A549 (cell line): ENCODE measurements at regions not wholly inside any gene's neighbourhood (a gene's known extent, or its start where the extent isn't known, plus 50 kb on each side); places are given as distances from the start of the nearest gene placed in this dataset.

ENCODE experiments used
- ATAC-seq, 2 experiments: fragments of 200-7000 bp in 1 of 2; fragments of >200 bp in 1 of 2; cut with Nextera tagmentation in 1 of 2; cut with Tn5 transposase in 1 of 2; 3 replicates each; pipeline versions ENCODE4 v1.8.0 to v1.9.1; 2018 to 2020; ENCODE audit warnings: mild to moderate bottlenecking in 1 of 2, moderate library complexity in 1 of 2
- CTCF ChIA-PET: fragments of 300-600 bp; sonication (Branson Sonifier 250); formaldehyde crosslinking; extraction: SDS; loops from one replicate; lab custom pipeline; 2021; ENCODE audit warnings: antibody characterized with exemption, inconsistent platforms; lab: Yijun Ruan, JAX
- POLR2A ChIA-PET: fragments of 350-600 bp; formaldehyde crosslinking; extraction: SDS; loops from one replicate; lab custom pipeline; 2021; ENCODE audit warnings: antibody characterized with exemption, inconsistent platforms; lab: Yijun Ruan, JAX
- DNase-seq, 2 experiments: peaks; one replicate each; pipeline versions ENCODE4 v3.0.0 to v3.0.0-alpha.2; 2011 to 2016; ENCODE audit warnings: low read depth in 1 of 2, low spot score in 1 of 2
- FAIRE-seq: peaks from 2 replicates; lab custom pipeline; 2011; peaks lifted over from hg19 to GRCh38; lab: Jason Lieb, UNC
- H3K27ac ChIP-seq, 2 experiments: fragments of >200 bp; sonication (Bioruptor Twin); formaldehyde crosslinking; 3 replicates each; pipeline ENCODE4 v1.5.1; 2016 to 2017
- H3K4me1 ChIP-seq: fragments of >200 bp; sonication (Bioruptor Twin); formaldehyde crosslinking; 3 replicates; pipeline ENCODE4 v1.6.1; 2016
- H3K4me2 ChIP-seq: fragments of >200 bp; sonication (Bioruptor Twin); formaldehyde crosslinking; 3 replicates; pipeline ENCODE4 v1.6.1; 2016
- H3K4me3 ChIP-seq: fragments of >200 bp; sonication (Bioruptor Twin); formaldehyde crosslinking; 3 replicates; pipeline ENCODE4 v1.5.1; 2016
- H3K9me3 ChIP-seq: fragments of >200 bp; sonication (Bioruptor Twin); formaldehyde crosslinking; 3 replicates; pipeline ENCODE4 v1.6.1; 2016
- ATOH8 ChIP-seq: fragments of 250-450 bp; sonication (Bioruptor Pico); IDR thresholded peaks from 2 replicates; pipeline ENCODE4 v1.5.0; 2020; ENCODE audit warnings: low read depth, mild to moderate bottlenecking, moderate library complexity
- BHLHE40 ChIP-seq: IDR thresholded peaks from 2 replicates; pipeline ENCODE4 v1.6.1; 2012; ENCODE audit warnings: low read depth, low read length, inconsistent platforms
- CBX8 ChIP-seq: fragments of 200-600 bp; sonication (generic); IDR thresholded peaks from 2 replicates; pipeline ENCODE4 v1.6.1; 2016
- CHD2 ChIP-seq: fragments of 150-350 bp; IDR thresholded peaks from 2 replicates; pipeline ENCODE4 v1.6.1; 2014; ENCODE audit warnings: low read length; ENCODE audit not compliant: partially characterized antibody
- CHD4 ChIP-seq: fragments of 200-600 bp; sonication (generic); IDR thresholded peaks from 2 replicates; pipeline ENCODE4 v1.6.1; 2016; ENCODE audit warnings: antibody characterized with exemption, mild to moderate bottlenecking, borderline replicate concordance
- EHF ChIP-seq: fragments of 250-450 bp; sonication (Bioruptor Pico); IDR thresholded peaks from 2 replicates; pipeline ENCODE4 v1.5.0; 2020; ENCODE audit warnings: mild to moderate bottlenecking
- EHMT2 ChIP-seq: fragments of 200-600 bp; sonication (generic); IDR thresholded peaks from 2 replicates; pipeline ENCODE4 v1.6.1; 2016; ENCODE audit warnings: antibody characterized with exemption, low read depth, mild to moderate bottlenecking, moderate library complexity
- FOSB ChIP-seq: fragments of 250-450 bp; sonication (Bioruptor Pico); IDR thresholded peaks from 2 replicates; pipeline ENCODE4 v1.5.0; 2020; ENCODE audit warnings: mild to moderate bottlenecking, moderate library complexity
- FOSL2 ChIP-seq, 2 experiments: fragments of 450-650 bp in 1 of 2; fragments of >200 bp in 1 of 2; sonication (Bioruptor Twin) in 1 of 2; formaldehyde crosslinking; IDR thresholded peaks; 2 replicates each; pipeline versions ENCODE4 v1.5.0 to v1.6.1; 2016 to 2020; ENCODE audit warnings: mild to moderate bottlenecking in 1 of 2, moderate library complexity in 1 of 2
- FOXS1 ChIP-seq: fragments of 250-450 bp; sonication (Bioruptor Pico); IDR thresholded peaks from 2 replicates; pipeline ENCODE4 v1.5.0; 2020; ENCODE audit warnings: mild to moderate bottlenecking, moderate library complexity
- GATA3 ChIP-seq: IDR thresholded peaks from 2 replicates; pipeline ENCODE4 v1.6.1; 2012; ENCODE audit warnings: borderline replicate concordance
- HDAC2 ChIP-seq: fragments of 200-600 bp; sonication (generic); IDR thresholded peaks from 2 replicates; pipeline ENCODE4 v1.6.1; 2016
- HOXA7 ChIP-seq: fragments of 250-450 bp; sonication (Bioruptor Pico); IDR thresholded peaks from 2 replicates; pipeline ENCODE4 v1.5.0; 2020; ENCODE audit warnings: mild to moderate bottlenecking, moderate library complexity
- HOXB13 ChIP-seq: fragments of 250-450 bp; sonication (Bioruptor Pico); IDR thresholded peaks from 2 replicates; pipeline ENCODE4 v1.5.0; 2020; ENCODE audit warnings: low read depth, mild to moderate bottlenecking, moderate library complexity
- JUNB ChIP-seq: fragments of >200 bp; sonication (Bioruptor Twin); formaldehyde crosslinking; IDR thresholded peaks from 2 replicates; pipeline ENCODE4 v1.6.1; 2016
- KDM1A ChIP-seq: fragments of 200-600 bp; sonication (generic); IDR thresholded peaks from 2 replicates; pipeline ENCODE4 v1.6.1; 2016; ENCODE audit warnings: low read depth, mild to moderate bottlenecking
- KDM5A ChIP-seq: fragments of 200-600 bp; sonication (generic); IDR thresholded peaks from 2 replicates; pipeline ENCODE4 v1.6.1; 2016; ENCODE audit warnings: antibody characterized with exemption, mild to moderate bottlenecking
- MAFK ChIP-seq: fragments of 450-650 bp; IDR thresholded peaks from 2 replicates; pipeline ENCODE4 v1.6.1; 2014; ENCODE audit not compliant: partially characterized antibody
- MYC ChIP-seq: IDR thresholded peaks from 2 replicates; pipeline ENCODE4 v1.6.1; 2012; ENCODE audit warnings: mild to moderate bottlenecking, inconsistent platforms, low read length, improper control_type of control experiment, borderline replicate concordance
- NFE2L2 ChIP-seq: fragments of 150-350 bp; conservative IDR thresholded peaks from 2 replicates; pipeline ENCODE4 v1.6.1; 2014; ENCODE audit warnings: low read length
- PHF8 ChIP-seq: fragments of 200-600 bp; sonication (generic); IDR thresholded peaks from 2 replicates; pipeline ENCODE4 v1.6.1; 2016; ENCODE audit warnings: low read depth, mild to moderate bottlenecking, antibody characterized with exemption, moderate library complexity, borderline replicate concordance
- POLR2AphosphoS2 ChIP-seq: conservative IDR thresholded peaks from 2 replicates; pipeline ENCODE4 v1.6.1; 2012; ENCODE audit warnings: low read length, improper control_type of control experiment, inconsistent platforms
- RARB ChIP-seq: fragments of 250-450 bp; sonication (Bioruptor Pico); IDR thresholded peaks from 2 replicates; pipeline ENCODE4 v1.8.0; 2021; ENCODE audit warnings: mild to moderate bottlenecking, moderate library complexity
- RNF2 ChIP-seq: fragments of 200-600 bp; sonication (generic); IDR thresholded peaks from 2 replicates; pipeline ENCODE4 v1.6.1; 2016; ENCODE audit warnings: low read depth, mild to moderate bottlenecking, antibody characterized with exemption, moderate library complexity, borderline replicate concordance
- SMC3 ChIP-seq: fragments of >200 bp; sonication (Bioruptor Twin); formaldehyde crosslinking; IDR thresholded peaks from 3 replicates; pipeline ENCODE4 v1.6.1; 2018; ENCODE audit warnings: inconsistent platforms
- USF2 ChIP-seq: fragments of 450-650 bp; IDR thresholded peaks from 2 replicates; pipeline ENCODE4 v1.6.1; 2014; ENCODE audit warnings: antibody characterized with exemption
- ZC3H11A ChIP-seq: fragments of 450-650 bp; IDR thresholded peaks from 2 replicates; pipeline ENCODE4 v1.6.1; 2014; ENCODE audit warnings: antibody characterized with exemption, mild to moderate bottlenecking
- ZFP36 ChIP-seq: fragments of 450-650 bp; IDR thresholded peaks from 2 replicates; pipeline ENCODE4 v1.6.1; 2014; ENCODE audit warnings: borderline replicate concordance; ENCODE audit not compliant: partially characterized antibody
- ZNF302 ChIP-seq: fragments of 250-450 bp; sonication (Bioruptor Pico); IDR thresholded peaks from 2 replicates; pipeline ENCODE4 v1.9.0; 2021; ENCODE audit warnings: inconsistent platforms, mild to moderate bottlenecking, moderate library complexity
- WGBS: methylation state at CpG from one replicate; pipeline ENCODE4 v1.1.6; 2017; ENCODE audit errors: missing lambda C conversion rate; 5-methylcytosine and 5-hydroxymethylcytosine counted together
- TF ChIP-seq, protein P1 (sequence below): fragments of 150-350 bp; IDR thresholded peaks from 2 replicates; pipeline ENCODE4 v1.6.1; 2014; ENCODE audit warnings: low read depth, mild to moderate bottlenecking, low read length
- TF ChIP-seq, protein P2 (sequence below): fragments of >200 bp; sonication (Bioruptor Twin); formaldehyde crosslinking; IDR thresholded peaks from 3 replicates; pipeline ENCODE4 v1.6.1; 2016

DNA sequence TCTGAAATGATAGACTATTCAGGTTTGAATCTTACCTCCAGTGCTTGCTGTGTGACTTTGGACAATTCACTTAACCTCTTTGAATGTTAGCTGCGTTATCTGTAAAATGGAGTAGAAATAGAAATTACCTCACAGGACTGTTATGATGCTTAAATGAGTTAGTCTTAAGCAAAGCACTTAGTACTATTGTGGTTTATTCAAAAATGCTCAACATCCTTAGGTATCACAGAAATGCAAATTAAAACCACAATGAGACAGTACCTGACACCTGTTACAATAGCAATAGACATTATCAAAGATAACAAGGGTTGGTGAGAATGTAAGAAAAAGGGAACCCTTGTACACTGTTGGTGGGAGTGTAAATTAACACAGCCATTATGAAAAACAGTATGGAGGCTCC lies 77.6 kb upstream of the FREM1 start:
- Histone ChIP-seq H3K9me3 (peaks cover 7% of the 10 kb centered on the region; the same call in 2 of the 3 replicates), H3K4me2 (no peak overlapping the region), H3K27ac (no peak overlapping the region), H3K4me3 (no peak overlapping the region), H3K4me1 (no peaks in the 10 kb centered on the region)
- POLR2A ChIA-PET, result no interaction called here
- FAIRE-seq (no peak), DNase-seq (no peak), ATAC-seq (no peak)
- 3% methylated on average over 1 of the region's 1 CpG for WGBS
- CTCF ChIA-PET, result no interaction called here
- TF ChIP-seq KDM1A (no peak), ZFP36 (no peak), EHMT2 (no peak), CHD2 (no peak), RNF2 (no peak), CBX8 (no peak), SMC3 (no peak), MAFK (no peak), ZC3H11A (no peak), HOXA7 (no peak), HDAC2 (no peak), BHLHE40 (no peak), ATOH8 (CRISPR knock-in tag) (no peak), FOSL2 (IDR thresholded peaks at IDR 0.05) (no peak), FOSL2 (CRISPR knock-in tag; IDR thresholded peaks at IDR 0.05) (no peak), NFE2L2 (no peak)
- TF ChIP-seq, protein P1, sequence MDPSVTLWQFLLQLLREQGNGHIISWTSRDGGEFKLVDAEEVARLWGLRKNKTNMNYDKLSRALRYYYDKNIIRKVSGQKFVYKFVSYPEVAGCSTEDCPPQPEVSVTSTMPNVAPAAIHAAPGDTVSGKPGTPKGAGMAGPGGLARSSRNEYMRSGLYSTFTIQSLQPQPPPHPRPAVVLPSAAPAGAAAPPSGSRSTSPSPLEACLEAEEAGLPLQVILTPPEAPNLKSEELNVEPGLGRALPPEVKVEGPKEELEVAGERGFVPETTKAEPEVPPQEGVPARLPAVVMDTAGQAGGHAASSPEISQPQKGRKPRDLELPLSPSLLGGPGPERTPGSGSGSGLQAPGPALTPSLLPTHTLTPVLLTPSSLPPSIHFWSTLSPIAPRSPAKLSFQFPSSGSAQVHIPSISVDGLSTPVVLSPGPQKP, result no peak

DNA sequence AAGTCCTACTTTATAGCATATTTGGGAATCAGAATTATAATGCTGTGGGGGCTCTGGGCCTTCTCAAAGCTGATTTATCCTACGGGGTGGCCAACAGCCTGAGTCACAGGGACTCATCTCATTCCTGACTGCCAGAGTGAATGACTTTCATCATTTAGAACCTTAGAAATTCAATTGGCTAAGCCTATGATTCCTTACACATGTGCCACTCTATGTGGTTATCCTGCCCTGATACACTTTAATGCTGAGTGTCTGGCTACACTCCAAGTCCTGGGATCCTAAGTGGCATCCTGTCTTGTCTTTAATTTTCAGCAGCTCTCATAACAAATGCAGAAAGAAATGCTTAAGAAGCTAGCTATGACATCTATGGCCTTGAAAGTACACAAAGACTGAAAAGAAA lies 75.2 kb upstream of the FREM1 start:
- ATAC-seq (no peak), FAIRE-seq (no peak), DNase-seq (no peak)
- Histone ChIP-seq H3K4me3 (no peak overlapping the region), H3K9me3 (no peaks in the 10 kb centered on the region), H3K4me2 (no peak overlapping the region), H3K4me1 (no peaks in the 10 kb centered on the region), H3K27ac (no peak overlapping the region)
- ChIA-PET POLR2A (no interaction called here), CTCF (no interaction called here)
- 0% methylated on average over 1 of the region's 1 CpG for WGBS
- no peak for TF ChIP-seq GATA3
- TF ChIP-seq EHF, result no peak
- TF ChIP-seq ZNF302 (CRISPR knock-in tag), result no peak
- no peak for TF ChIP-seq KDM5A
- no peak for TF ChIP-seq ZC3H11A
- no peak for TF ChIP-seq FOXS1 (CRISPR knock-in tag)
- no peak for TF ChIP-seq POLR2AphosphoS2
- no peak for TF ChIP-seq RNF2
- TF ChIP-seq JUNB, result no peak
- TF ChIP-seq MYC, result no peak
- no peak for TF ChIP-seq BHLHE40
- TF ChIP-seq USF2, result no peak
- no peak for TF ChIP-seq CHD4
- TF ChIP-seq HOXB13, result no peak
- no peak for TF ChIP-seq CBX8
- no peak for TF ChIP-seq FOSL2 (IDR thresholded peaks at IDR 0.05)
- no peak for TF ChIP-seq FOSL2 (CRISPR knock-in tag; IDR thresholded peaks at IDR 0.05)
- TF ChIP-seq, protein P2, sequence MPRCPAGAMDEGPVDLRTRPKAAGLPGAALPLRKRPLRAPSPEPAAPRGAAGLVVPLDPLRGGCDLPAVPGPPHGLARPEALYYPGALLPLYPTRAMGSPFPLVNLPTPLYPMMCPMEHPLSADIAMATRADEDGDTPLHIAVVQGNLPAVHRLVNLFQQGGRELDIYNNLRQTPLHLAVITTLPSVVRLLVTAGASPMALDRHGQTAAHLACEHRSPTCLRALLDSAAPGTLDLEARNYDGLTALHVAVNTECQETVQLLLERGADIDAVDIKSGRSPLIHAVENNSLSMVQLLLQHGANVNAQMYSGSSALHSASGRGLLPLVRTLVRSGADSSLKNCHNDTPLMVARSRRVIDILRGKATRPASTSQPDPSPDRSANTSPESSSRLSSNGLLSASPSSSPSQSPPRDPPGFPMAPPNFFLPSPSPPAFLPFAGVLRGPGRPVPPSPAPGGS, result no peak
- no peak for TF ChIP-seq PHF8
- TF ChIP-seq RARB (CRISPR knock-in tag), result no peak
- no peak for TF ChIP-seq FOSB (CRISPR knock-in tag)
